COLO829 (cell line): ENCODE measurements at regions not wholly inside any gene's neighbourhood (a gene's known extent, or its start where the extent isn't known, plus 50 kb on each side); places are given as distances from the start of the nearest gene placed in this dataset.

Source experiments
- DNase-seq: peaks from one replicate; pipeline ENCODE4 v3.0.0; 2012; ENCODE audit warnings: low spot score

DNA sequence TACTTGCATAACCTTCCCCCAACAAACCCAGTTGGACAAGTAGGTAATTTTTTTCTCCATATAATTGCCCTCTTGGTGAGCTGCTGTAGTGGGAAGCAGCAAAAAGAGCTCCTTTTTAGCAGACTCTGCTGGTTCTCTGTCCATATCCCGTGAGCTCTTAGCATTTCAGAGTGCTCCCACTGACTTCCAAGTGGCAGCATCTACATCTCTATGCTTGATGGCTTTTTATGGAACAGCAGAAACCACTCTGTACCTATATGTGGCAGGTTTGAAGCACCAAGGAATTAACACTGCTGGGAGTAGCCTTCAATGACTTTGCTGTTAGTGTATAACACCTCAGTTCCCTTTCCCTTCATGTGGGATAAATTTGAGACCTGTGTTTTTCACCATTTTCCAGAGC is 168.4 kb upstream of the NHS start:
- no peak for DNase-seq

GRCh38 chrX:17214962-17215361 is 160.0 kb upstream of the NHS start:
- no peak for DNase-seq

GRCh38 chrX:17226736-17227135 is 148.3 kb upstream of the NHS start:
- DNase-seq, result no peak

DNA sequence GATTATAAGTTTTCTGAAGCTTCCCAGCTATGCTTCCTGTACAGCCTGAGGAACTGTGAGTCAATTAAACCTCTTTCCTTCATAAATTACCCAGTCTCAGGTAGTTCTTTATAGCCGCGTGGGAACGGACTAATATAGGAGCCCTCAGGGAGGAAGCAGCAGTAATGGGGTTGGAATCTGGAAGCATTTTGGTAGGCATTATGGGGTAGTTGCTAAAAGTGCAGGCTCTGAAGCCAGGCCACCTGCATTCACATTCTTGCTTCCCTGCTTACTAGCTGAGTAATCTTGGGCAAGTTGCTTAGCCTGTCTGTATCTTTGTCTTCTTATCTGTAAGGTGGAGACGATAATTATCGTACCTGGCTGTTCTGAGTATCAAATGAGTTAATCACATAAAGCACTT is 137.9 kb upstream of the NHS start:
- no peak for DNase-seq

DNA sequence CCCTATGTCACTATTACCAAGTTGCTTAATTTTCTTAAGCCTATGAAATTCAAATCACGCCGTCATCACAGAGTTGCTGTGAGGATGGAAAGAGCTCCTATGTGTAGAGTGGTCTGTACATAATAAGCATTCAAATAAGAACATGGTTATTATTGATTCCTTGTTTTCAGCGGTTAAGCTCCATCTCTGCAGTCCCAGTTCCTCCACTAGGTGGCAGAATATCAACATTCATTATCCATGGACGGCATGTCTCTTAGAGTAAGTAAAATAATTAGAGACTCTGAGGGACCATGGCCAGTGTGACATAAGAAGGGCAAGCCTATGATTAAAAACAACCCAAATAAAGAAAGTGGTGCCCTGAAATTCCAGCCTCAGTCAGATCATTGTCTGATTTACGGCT is 132.5 kb upstream of the NHS start:
- no peak for DNase-seq

DNA sequence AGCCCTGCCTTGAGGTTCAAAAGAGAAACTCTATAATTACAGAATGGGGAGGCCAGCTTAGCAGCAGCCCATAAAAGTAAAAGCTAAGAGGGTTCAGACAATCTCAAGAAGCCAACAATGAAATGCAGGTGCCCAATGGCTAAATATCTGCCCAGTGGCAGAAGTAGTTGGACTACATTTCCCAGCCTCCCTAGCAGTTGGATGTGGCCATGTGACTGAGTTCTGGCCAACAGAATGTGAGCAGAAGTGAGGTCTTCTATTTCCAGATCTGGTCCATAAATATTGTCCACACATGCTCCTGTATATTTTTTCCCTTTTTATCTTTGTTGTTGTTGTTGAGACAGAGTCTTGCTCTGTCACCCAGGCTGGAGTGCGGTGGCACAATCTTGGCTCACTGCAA is 127.9 kb upstream of the NHS start:
- DNase-seq, result no peak

GRCh38 chrX:17262123-17262522 is 112.9 kb upstream of the NHS start:
- no peak for DNase-seq

GRCh38 chrX:17266136-17266535 is 108.9 kb upstream of the NHS start:
- no peak for DNase-seq

GRCh38 chrX:17278961-17279360 is 96.0 kb upstream of the NHS start:
- no peak for DNase-seq

GRCh38 chrX:17285983-17286382 is 89.0 kb upstream of the NHS start:
- no peak for DNase-seq

DNA sequence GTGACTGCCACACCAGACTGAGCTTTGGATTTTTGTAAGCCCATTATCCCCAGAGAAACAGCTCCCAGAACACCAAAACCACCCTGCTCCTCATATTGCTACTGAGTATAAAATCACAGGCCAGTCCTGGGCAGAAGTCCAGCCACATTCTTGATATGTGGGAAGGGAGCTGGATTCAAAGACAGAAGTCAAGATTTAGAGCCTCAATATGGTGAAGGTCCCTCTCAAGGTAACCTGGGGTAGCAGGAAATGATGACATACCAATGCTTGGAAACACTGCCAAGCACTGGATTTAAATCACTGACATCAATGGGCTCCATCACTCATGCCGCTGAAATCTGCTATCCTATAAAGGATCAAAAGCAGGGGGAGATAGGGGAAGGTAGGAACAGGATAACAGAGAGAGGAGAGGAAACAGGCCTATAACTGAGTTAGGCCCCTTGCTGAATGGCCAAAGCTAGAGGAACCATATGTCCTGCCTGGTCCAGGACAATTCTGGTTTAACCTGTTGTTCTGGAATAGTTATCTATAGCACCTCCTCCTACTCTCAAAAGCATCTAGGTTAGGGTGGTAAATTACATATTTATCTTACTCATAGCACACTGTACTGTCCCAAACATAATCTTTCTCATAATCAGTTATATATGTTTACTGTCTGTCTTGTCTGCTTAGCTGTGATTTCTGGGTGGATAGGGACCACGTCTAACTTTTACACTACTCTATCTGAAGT is 83.7 kb upstream of the NHS start:
- no peak for DNase-seq

DNA sequence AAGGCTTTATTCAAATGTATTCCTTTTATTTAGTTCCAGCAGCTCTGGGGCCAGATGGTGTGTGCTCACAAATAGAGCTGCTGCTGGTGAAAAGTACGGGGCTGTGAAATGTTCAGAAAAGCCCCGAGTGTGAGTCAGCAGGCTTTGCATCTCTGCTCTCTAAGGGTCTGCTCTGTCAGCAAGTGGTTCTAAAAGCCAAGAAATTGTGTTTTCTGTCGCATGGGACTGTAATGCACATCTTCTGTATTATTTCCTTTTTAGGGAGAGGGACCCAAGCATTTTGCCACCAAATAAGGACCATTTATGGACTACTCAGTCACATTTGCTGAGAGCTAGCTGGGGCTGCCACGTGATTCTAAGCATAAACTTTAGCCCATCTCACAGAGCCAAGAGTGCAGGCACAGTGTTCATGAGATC is 82.9 kb upstream of the NHS start:
- DNase-seq, result no peak

- DNase-seq, result no peak
Observed at GRCh38 chrX:17294561-17294960, 80.4 kb upstream of the NHS start.

GRCh38 chrX:17295791-17296190 is 79.2 kb upstream of the NHS start:
- no peak for DNase-seq

- peak; percentile 5 for DNase-seq
Observed at GRCh38 chrX:17298564-17298963, 76.4 kb upstream of the NHS start.

DNA sequence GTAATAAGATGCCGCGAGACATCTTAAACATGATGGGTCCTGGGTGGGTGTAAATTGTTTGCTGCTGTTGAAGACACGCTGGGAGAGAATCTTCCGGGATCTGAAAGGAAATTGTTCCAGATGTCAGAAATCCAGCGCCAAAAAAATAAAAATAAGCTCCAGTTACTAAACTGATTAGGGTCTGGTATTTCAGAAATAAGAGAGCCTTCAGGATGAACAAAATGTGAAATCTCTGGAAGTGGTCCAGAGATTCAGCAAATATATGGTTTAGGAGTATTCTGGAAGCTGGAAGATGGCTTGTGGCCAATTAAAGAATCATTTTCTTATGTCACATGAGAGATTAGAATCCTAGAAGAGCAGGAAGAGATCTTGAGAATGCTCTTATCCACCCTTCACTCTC is 75.8 kb upstream of the NHS start:
- DNase-seq, result no peak

- DNase-seq, result no peak
Observed at GRCh38 chrX:17323397-17323796, 51.6 kb upstream of the NHS start.
